ENCODE measurements at regions not wholly inside any gene's neighbourhood (a gene's known extent, or its start where the extent isn't known, plus 50 kb on each side); places are given as distances from the start of the nearest gene placed in this dataset.
"Not testable (repeated sequence)": the region's sequence is repeated elsewhere in the genome, so short reads cannot be mapped to it uniquely, and the experiment has no call there.

DNA sequence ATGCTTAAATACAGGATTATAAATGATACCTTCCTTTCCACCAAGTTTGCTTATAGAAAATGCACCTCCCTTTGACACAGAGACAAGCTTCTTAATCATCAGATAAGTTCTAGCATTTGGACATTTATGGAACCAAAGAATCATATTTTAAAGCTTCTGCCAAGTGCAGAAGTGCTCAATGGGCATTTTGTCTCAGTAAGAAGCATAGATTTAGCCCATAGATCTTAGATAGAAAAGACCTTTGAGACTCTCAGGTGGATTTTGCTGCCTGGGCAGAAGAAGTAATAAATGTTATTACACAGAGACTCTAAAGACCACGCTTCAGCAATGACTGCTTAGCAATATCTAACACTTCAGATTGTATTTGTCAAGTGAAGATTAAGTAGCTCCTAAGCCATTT lies 174.6 kb downstream of the VEGFC start:
- no peak for DNase-seq (ENCODE audit: low read depth in 4 of 4, low spot score in 3 of 4)

DNA sequence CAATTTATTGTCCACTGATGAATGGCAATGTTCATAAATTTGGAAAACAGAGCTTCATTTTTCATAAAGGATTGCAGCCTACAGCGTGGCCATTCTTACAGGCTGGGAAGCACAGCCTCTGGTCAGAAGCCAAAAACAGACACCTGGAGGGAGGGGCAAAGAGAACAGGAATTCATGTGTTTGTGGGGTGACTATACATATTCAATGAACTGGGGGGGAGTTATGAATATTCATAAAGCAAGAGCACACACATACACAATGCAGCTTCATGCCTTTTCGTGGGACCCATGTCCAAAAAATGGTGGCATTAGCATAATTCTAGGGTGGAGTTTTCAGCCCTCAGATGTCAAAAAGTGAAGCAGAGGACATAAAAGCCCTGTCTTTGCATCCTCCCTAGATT lies 173.3 kb downstream of the VEGFC start:
- no peak for DNase-seq (ENCODE audit: low read depth in 4 of 4, low spot score in 3 of 4)

DNA sequence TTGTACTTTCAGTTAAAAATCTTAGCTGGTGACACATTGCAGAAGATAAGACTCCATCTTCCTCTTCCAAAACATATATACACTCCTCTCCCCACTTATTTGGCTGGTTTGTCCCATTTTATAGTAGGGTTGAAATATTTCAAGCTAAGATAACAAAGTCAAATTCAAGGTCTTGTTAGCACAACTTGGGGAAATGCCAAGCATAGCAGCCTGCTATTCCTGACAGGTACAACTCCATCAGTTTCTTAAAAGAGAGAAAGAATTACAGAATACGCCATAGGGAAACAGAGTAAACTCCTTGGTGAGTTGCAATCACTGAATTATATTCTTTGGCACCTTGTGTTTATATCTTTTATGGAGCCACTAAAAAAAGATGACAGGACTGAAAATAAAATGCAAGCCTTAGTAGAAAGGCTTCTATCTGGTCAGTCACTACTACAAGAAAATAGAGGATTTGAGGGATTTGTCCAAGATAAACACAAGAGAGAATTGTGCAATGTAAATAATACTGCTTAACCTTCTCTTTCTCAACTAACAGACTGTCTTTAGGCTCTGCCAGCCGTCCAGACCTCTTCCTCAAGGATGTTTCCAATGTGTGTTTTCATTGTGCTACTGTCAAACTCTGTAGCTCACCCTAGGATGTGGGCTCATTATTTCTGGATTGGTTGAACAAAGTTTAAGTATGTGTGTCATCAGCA lies 170.3 kb downstream of the VEGFC start:
- DNase-seq (ENCODE audit: low read depth in 4 of 4, low spot score in 3 of 4) = no peak

DNA sequence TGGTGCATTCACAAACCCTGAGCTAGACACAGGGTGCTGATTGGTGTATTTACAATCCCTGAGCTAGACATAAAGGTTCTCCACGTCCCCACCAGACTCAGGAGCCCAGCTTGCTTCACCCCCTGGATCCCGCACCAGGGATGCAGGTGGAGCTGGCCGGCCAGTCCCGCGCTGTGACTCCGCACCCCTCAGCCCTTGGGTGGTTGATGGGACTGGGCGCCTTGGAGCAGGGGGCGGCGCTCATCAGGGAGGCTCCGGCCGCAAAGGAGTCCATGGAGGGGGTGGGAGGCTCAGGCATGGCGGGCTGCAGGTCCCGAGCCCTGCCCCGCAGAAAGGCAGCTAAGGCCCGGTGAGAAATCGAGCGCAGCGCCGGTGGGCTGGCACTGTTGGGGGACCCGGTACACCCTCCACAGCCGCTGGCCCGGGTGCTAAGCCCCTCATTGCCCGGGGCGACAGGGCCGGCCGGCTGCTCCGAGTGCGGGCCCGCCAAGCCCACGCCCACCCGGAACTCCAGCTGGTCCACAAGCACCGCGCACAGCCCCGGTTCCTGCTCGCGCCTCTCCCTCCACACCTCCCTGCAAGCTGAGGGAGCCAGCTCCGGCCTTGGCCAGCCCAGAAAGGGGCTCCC lies 167.6 kb downstream of the VEGFC start:
- DNase-seq (ENCODE audit: low read depth in 4 of 4, low spot score in 3 of 4) = not testable (repeated sequence)

DNA sequence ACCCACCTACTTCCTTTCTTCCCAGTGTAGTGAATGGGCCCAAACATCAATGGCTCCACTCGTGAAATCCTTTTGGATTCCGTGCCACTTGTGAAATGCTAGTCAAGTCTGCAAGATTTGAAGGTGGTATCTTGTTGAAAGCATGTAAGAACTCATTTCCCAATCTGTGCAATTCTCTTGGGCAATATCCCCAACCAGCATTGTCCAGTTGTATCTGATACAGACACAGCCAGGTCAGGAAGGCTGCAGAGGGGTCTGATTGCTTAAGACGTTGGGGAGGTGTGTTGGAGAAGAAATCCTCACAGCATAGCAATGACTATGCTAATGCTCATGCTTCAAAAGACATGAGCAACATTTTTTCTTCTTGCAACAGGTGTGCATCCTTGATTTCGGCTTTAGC lies 164.8 kb downstream of the VEGFC start:
- DNase-seq (ENCODE audit: low read depth in 4 of 4, low spot score in 3 of 4) = no peak

DNA sequence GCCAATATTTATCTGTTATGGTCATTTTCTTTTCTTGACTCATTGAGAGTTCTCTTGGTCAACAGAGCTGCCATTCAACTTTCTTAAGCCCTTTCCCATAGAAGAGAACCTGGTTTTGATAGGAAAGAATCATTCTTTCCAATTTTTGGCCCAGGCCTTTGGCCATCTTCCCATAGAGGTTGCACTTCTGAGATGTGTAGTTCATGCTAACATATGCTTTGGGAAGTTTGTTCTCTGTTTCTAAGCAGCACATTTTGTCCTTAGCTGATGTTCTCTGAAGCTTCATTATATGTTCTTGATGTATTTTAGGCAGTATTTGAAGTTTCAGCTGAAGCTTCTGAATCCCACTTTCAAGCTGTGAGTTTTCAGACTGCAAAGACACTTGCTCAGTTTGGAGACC lies 161.1 kb downstream of the VEGFC start:
- no peak for DNase-seq (ENCODE audit: low read depth in 4 of 4, low spot score in 3 of 4)
